ENCODE measurements at regions not wholly inside any gene's neighbourhood (a gene's known extent, or its start where the extent isn't known, plus 50 kb on each side); places are given as distances from the start of the nearest gene placed in this dataset.

DNA sequence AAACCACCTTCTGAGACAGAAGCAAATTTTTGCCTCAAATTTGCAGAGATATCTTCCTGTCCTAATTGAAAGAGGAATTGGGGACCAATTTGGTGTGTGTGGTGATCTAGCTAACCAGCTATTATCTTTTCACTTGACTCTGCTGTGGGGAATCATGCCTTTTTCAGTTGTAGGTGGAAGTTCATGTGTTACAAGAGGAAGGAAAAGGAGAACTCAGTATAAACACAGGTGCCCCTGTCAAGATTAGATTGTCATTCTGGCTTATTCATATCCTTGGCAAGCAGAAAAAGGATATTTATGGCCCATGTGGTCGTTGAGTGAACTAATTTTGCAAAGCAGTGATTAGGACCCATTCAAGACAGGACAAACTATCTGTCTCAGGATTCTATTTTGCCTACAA is 336.8 kb upstream of the SLC30A5 start:
- no peak for DNase-seq

- DNase-seq, result no peak
Measured at GRCh38 chr5:68757626-68758212, 336.1 kb upstream of the SLC30A5 start.

GRCh38 chr5:68759593-68759992 is 334.2 kb upstream of the SLC30A5 start:
- DNase-seq, result no peak

- DNase-seq, result no peak
Measured at GRCh38 chr5:68762201-68762600, 331.6 kb upstream of the SLC30A5 start.

DNA sequence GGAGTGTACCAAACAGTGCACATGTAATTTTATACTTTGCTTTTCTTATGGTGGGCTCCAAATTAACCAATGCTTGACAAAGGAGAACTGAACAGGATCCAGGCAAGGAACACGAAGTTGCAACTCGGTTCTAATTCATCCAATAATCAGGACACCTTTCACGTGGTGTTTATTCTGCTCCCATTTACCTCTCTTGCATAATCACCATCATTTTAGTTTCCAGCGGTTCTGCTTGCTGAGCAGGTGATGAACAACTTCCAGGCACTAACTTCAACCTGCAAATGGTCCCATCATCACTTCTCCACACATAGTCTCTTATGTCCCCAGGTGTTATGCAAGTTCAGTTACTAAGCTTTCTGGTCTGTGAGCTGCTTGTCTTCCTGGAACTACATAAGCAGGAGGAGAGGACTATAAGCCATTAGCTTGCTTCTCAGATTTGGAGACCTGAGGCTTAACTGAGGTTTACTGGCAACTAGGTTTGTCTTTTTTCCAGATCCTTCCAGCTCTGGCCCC is 326.8 kb upstream of the SLC30A5 start:
- no peak for DNase-seq

DNA sequence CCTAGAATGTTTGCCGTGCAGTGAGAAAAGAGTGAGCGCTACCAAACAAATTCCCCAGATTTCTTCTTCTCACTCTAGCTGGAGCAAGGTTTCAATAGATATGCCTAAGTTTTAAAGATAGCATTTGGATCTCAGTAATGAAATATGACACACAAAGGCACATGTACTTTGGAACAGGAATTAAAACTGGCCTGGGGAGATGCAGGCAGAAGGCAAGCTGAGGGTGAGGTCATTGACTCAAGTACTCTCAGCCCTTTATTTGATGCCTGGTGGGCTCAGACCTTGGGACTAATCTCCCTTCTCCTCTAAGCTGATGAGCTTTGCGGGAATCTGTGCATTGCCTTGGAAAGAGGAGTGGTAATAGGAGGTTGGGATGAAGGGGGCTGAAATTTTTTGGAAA is 323.3 kb upstream of the SLC30A5 start:
- no peak for DNase-seq

- DNase-seq, result no peak
Measured at GRCh38 chr5:68771221-68771620, 322.6 kb upstream of the SLC30A5 start.

DNA sequence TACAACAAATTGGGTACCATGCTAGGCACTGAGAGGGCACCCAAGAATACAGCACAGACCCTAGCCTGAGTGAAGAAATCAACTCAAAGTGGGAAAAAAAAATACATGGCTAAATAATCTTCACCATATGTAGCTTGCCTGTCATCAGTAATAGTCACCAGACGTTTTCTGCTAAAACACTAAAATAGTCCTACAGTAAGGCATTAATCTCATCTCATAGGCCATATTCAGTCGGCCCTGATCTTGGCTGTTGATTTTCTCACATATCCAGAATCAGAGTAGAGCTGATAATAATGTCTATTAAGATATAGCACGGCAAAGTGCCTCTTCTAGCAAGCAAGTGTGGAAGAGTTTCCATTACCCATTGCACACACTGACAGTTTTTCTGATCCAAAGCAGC is 322.1 kb upstream of the SLC30A5 start:
- no peak for DNase-seq

DNA sequence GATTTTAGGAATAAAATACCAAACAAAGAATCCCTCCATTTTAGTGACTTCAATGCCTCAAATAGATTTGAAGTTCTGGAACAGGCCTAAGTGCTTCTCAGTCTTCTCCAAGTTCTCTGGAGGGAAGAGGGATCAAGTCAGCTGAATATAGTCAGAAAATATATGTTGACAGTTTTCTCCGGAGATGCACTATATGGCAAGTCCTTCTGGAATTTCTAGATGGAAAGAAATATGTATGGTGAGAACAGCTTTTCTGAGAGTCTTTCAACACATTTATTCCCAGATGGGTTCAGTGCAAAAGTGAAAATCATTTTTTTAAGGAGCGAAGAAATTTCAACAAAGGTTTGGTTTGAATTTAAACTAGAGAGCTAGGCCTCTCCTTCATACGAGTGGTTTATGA is 317.4 kb upstream of the SLC30A5 start:
- DNase-seq, result no peak

GRCh38 chr5:68777135-68777534 is 316.7 kb upstream of the SLC30A5 start:
- DNase-seq, result no peak

DNA sequence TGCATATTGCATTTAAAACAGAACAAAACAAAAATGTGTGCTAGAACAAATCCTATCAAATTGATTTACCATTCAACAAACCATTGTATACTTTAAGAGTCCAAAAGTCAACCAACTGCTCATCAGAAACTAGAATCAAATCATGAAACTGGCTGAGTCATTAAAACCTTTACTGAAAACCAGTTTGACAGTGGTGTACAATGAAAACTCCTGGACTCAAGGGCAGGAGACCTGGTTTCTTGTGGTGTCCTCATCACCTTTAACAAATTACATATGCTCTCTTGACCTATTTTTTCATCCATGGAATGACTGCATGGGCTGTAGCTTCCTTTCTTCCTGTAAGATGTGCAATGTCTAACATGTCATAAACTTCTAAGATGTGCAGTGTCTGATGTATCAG is 315.3 kb upstream of the SLC30A5 start:
- no peak for DNase-seq

- no peak for DNase-seq
Measured at GRCh38 chr5:68780299-68780955, 313.4 kb upstream of the SLC30A5 start.

GRCh38 chr5:68793074-68793473 is 300.7 kb upstream of the SLC30A5 start:
- DNase-seq, result no peak

- DNase-seq, result no peak
Measured at GRCh38 chr5:68793993-68794392, 299.8 kb upstream of the SLC30A5 start.

- no peak for DNase-seq
Measured at GRCh38 chr5:68795190-68795589, 298.6 kb upstream of the SLC30A5 start.

- no peak for DNase-seq
Measured at GRCh38 chr5:68798877-68799843, 294.7 kb upstream of the SLC30A5 start.

GRCh38 chr5:68802430-68802829 is 291.4 kb upstream of the SLC30A5 start:
- DNase-seq, result no peak

DNA sequence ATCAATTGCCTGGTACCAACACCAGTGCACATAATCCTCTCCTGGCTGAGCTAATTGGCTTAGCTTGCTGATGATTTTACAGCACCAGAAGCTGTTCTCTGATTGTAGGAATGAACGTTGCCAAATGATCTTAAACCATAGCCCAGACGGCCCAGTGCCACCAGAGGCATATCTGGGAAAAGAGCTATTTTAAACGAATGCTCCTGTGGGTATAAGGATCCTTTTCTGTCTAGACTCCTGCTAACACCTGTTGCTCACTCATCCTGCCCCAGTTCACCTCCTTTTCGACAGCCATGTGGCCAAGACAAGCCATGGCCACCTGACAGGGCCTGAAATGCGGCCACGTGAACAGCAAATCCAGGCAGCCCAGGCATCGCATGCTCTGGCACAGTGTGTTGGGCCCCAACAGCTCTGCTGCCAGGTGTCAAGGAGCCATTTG is 289.9 kb upstream of the SLC30A5 start:
- no peak for DNase-seq

DNA sequence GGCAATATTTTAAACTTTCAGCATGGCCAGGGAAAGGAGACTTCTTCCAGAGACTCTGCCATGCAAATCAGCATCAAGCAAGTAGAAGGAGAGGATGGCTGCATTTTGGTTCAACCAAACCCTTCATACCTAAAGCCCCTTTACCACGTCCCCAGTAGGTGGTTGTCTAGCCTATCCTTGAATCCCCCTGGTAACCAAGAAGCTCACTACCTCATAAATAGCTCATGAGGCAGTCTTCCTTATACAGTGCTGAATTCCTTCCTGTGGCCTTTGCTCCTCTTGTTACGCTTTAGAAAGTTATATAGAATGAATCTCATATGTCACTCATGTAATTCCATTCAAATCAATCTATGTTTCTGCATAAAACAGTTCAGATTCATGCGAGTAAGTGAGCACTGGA is 289.5 kb upstream of the SLC30A5 start:
- DNase-seq, result no peak

- no peak for DNase-seq
Measured at GRCh38 chr5:68805444-68805843, 288.4 kb upstream of the SLC30A5 start.

DNA sequence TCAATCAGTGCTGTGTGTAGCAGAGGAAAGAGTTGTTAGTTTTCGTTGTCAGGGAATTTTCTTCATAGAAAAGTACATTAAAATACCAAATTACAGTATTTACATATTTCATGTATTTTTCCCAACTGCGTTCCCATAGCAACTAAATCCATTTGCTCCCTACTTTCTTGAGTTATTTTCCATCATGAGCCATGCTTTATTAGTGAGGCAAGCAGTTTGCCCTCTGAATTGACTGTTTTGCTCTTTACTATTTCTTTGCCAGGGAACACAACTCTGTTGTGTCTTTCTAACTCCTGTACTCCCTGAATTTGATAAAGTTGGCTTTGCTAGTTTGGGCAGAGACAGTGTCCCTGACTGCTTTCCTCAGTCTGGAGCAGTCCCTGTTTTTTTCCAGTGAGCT is 276.2 kb upstream of the SLC30A5 start:
- DNase-seq, result no peak

DNA sequence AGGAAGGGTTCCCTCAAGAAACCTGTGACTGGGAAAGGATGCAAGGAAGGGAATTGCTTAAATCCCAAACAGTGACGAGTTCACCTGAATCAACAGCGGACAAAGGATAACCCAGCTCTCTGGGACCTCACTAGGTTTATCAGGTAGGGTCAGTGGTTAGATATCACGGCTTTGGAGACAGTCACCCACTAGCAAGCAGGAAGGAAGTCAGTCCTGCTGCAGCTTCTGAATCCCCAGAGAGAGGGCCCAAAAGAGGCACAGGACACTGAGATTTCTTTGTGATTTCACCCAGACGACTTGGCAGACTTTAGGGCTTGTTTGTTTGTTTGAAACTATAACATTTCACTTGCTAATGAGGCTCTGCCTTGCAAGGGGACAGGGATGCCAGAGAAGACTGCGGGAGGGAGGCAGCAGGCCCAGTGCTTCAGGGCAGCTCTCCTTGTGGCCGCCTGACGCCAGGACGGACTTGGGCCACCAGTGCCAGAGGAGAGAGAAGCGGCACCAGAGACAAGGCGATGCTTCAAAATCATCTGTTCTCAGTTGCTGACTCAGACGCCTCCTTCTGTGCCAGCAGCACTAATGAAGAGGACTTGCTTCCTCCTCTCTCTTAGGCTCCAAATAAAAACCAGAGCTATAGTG is 275.6 kb upstream of the SLC30A5 start:
- no peak for DNase-seq

DNA sequence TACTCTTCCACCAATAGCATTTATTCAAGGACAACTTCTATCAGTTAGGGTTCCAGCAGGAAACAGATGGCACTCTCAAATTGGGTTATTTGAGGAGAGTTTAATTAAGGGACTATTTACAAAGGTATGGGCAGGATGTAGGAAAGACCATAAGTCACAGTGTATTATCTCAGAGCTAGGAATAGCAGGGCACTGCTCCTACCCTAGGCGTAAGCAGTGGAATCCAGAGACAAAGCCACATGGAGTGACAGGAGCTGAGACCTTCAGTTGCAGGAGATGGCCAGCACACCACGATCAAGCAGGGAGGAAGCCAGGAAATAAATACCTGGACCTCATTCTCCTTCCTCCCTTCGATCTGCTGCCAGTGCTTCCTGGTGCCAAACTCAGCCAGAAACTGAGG is 274.9 kb upstream of the SLC30A5 start:
- no peak for DNase-seq

Data from dermis blood vessel endothelial cell (primary cell).